Omental fat pad (tissue), 1 donor: ENCODE measurements at regions not wholly inside any gene's neighbourhood (a gene's known extent, or its start where the extent isn't known, plus 50 kb on each side); places are given as distances from the start of the nearest gene placed in this dataset. TPM values are rescaled to one million over a fixed set of nuclear protein-coding genes. Genes with fewer than 3 reads are reported as not detected.

Source experiments
- small RNA-seq: library from RNA; depleted of rRNA; stranded (forward); fragments of <200 nt; gene quantifications from one replicate; pipeline ENCODE3, GENCODE V24; 2016

Small RNA genes in the stretch of these regions (small RNA-seq; reads per million reads assigned to genes)
- gene AC009969.1: not detected
- gene AC079150.2: not detected
